CD14-positive monocyte (primary cell): ENCODE measurements at regions not wholly inside any gene's neighbourhood (a gene's known extent, or its start where the extent isn't known, plus 50 kb on each side); places are given as distances from the start of the nearest gene placed in this dataset.

ENCODE experiments used
- DNase-seq, 3 donors: peaks; one replicate each; pipeline ENCODE4 v3.0.0-alpha.2; 2011 to 2022
- H2AFZ ChIP-seq: 2 replicates; pipeline ENCODE4 v1.6.0; 2012; ENCODE audit warnings: mild to moderate bottlenecking, low read depth, low read length, inconsistent platforms; ENCODE audit not compliant: insufficient read depth, poor library complexity, severe bottlenecking
- H3K27ac ChIP-seq, 2 donors: 1 replicate in 1 of 2; 2 replicates in 1 of 2; pipeline ENCODE4 v1.5.1; 2012 to 2013; ENCODE audit warnings: low read length in 2 of 2, control low read depth in 1 of 2, inconsistent platforms in 1 of 2, low read depth in 1 of 2, mild to moderate bottlenecking in 1 of 2
- H3K27me3 ChIP-seq, 2 donors: one replicate each; pipeline versions ENCODE4 v1.6.0 to v1.6.1; 2011 to 2013; ENCODE audit warnings: low read length in 2 of 2; ENCODE audit not compliant: control insufficient read depth in 2 of 2, insufficient read depth in 2 of 2
- H3K36me3 ChIP-seq, 2 donors: replicated peaks in 1 of 2; 1 replicate in 1 of 2; 2 replicates in 1 of 2; pipeline versions ENCODE4 v1.5.1 to v1.6.1; 2012 to 2013; ENCODE audit warnings: low read length in 2 of 2, control low read depth in 1 of 2, inconsistent platforms in 1 of 2, mild to moderate bottlenecking in 1 of 2; ENCODE audit not compliant: insufficient read depth in 2 of 2, control insufficient read depth in 1 of 2
- H3K4me1 ChIP-seq, 2 donors: 1 replicate in 1 of 2; 2 replicates in 1 of 2; pipeline versions ENCODE4 v1.5.1 to v1.6.1; 2012 to 2013; ENCODE audit warnings: low read length in 2 of 2, control low read depth in 1 of 2, inconsistent platforms in 1 of 2, mild to moderate bottlenecking in 1 of 2, moderate library complexity in 1 of 2; ENCODE audit not compliant: insufficient read depth in 2 of 2, control insufficient read depth in 1 of 2
- H3K4me2 ChIP-seq: replicated peaks from 2 replicates; pipeline ENCODE3; 2012; ENCODE audit warnings: low read length, moderate library complexity, mild to moderate bottlenecking; ENCODE audit not compliant: poor library complexity, severe bottlenecking; ENCODE audit errors: extremely low read depth
- H3K4me3 ChIP-seq, 3 experiments: fragments of 200-600 bp in 1 of 3; sonication (generic) in 1 of 3; replicated peaks in 1 of 3; 1 replicate in 2 of 3; 2 replicates in 1 of 3; pipeline ENCODE4 v1.5.1; 2011 to 2013; ENCODE audit warnings: low read length in 3 of 3, mild to moderate bottlenecking in 3 of 3, control low read depth in 2 of 3, low read depth in 2 of 3, inconsistent platforms in 1 of 3, moderate library complexity in 1 of 3
- H3K79me2 ChIP-seq: 2 replicates; pipeline ENCODE4 v1.6.0; 2012; ENCODE audit warnings: mild to moderate bottlenecking, control low read depth, inconsistent platforms, low read length, moderate library complexity; ENCODE audit not compliant: insufficient read depth
- H3K9ac ChIP-seq: 2 replicates; pipeline ENCODE4 v1.6.0; 2017; ENCODE audit warnings: low read length, mild to moderate bottlenecking; ENCODE audit not compliant: insufficient read depth, poor library complexity, severe bottlenecking
- H3K9me3 ChIP-seq, 2 donors: replicated peaks in 1 of 2; 1 replicate in 1 of 2; 2 replicates in 1 of 2; pipeline versions ENCODE4 v1.5.1 to v1.6.1; 2012 to 2013; ENCODE audit warnings: low read length in 2 of 2, control low read depth in 1 of 2; ENCODE audit not compliant: control insufficient read depth in 1 of 2, insufficient read depth in 1 of 2
- H4K20me1 ChIP-seq: 2 replicates; pipeline ENCODE4 v1.6.0; 2012; ENCODE audit warnings: mild to moderate bottlenecking, low read length, control low read depth, moderate library complexity; ENCODE audit not compliant: insufficient read depth
- H3K27ac Mint-ChIP-seq, 7 donors: one replicate each; pipeline ENCODE4 v1.8.0; 2020; ENCODE audit warnings: mild to moderate bottlenecking in 7 of 7, mixed read lengths in 7 of 7, moderate library complexity in 6 of 7, inconsistent platforms in 2 of 7
- H3K27me3 Mint-ChIP-seq, 3 donors: one replicate each; pipeline ENCODE4 v1.8.0; 2021 to 2022; ENCODE audit warnings: low read depth in 3 of 3, mild to moderate bottlenecking in 3 of 3, mixed read lengths in 3 of 3, moderate library complexity in 3 of 3, inconsistent platforms in 1 of 3
- H3K36me3 Mint-ChIP-seq, 2 donors: one replicate each; pipeline ENCODE4 v1.8.0; 2020; ENCODE audit warnings: mixed read lengths in 2 of 2, inconsistent platforms in 1 of 2, mild to moderate bottlenecking in 1 of 2
- H3K4me1 Mint-ChIP-seq: one replicate; pipeline ENCODE4 v1.8.0; 2020; ENCODE audit warnings: mild to moderate bottlenecking, mixed read lengths
- H3K4me3 Mint-ChIP-seq, 2 donors: one replicate each; pipeline ENCODE4 v1.8.0; 2020; ENCODE audit warnings: mild to moderate bottlenecking in 2 of 2, mixed read lengths in 2 of 2, moderate library complexity in 1 of 2
- H3K9me3 Mint-ChIP-seq, 7 donors: one replicate each; pipeline ENCODE4 v1.8.0; 2020 to 2022; ENCODE audit warnings: mixed read lengths in 7 of 7, mild to moderate bottlenecking in 6 of 7, moderate library complexity in 6 of 7, inconsistent platforms in 2 of 7
- CTCF ChIP-seq: fragments of 200-600 bp; IDR thresholded peaks from one replicate; pipeline ENCODE4 v1.8.0; 2022; ENCODE audit warnings: antibody characterized with exemption, mild to moderate bottlenecking
- WGBS: methylation state at CpG from one replicate; pipeline ENCODE4 v1.1.5; 2013; ENCODE audit warnings: missing lambda C conversion rate; ENCODE audit not compliant: insufficient coverage; 5-methylcytosine and 5-hydroxymethylcytosine counted together
- intact Hi-C, 2 donors: fragments of 100-400 bp; cut with micrococcal nuclease; formaldehyde crosslinking; loops; one replicate each; pipeline versions ENCODE4 v1.15.0 to v1.15.1; 2023

GRCh38 chr9:21689854-21690253, 112.6 kb upstream of the MTAP start:
- no peak overlapping the region for H3K27ac Mint-ChIP-seq
- peaks cover 0 to 3% (median under 1%) of the 10 kb centered on the region in 7 donors for H3K9me3 Mint-ChIP-seq
- no peaks in the 10 kb centered on the region for H3K27me3 ChIP-seq
- H3K79me2 ChIP-seq = no peaks in the 10 kb centered on the region
- WGBS = no CpG with 5 or more reads among the region's 1 CpG
- peaks cover 0 to under 1% of the 10 kb centered on the region in 2 donors for H3K9me3 ChIP-seq
- H3K36me3 ChIP-seq = no peaks in the 10 kb centered on the region
- H3K36me3 Mint-ChIP-seq = no peaks in the 10 kb centered on the region
- no peak overlapping the region for H3K27ac ChIP-seq
- H3K27me3 Mint-ChIP-seq = peaks cover 2 to 4% (median 4%) of the 10 kb centered on the region in 3 donors
- H3K4me3 Mint-ChIP-seq = no peak overlapping the region
- DNase-seq = no peak
- H3K9ac ChIP-seq = no peak overlapping the region
- H3K4me2 ChIP-seq = no peak overlapping the region
- no peak for TF ChIP-seq CTCF
- no peaks in the 10 kb centered on the region for H4K20me1 ChIP-seq
- no peaks in the 10 kb centered on the region for H3K4me1 Mint-ChIP-seq
- no peaks in the 10 kb centered on the region for H3K4me1 ChIP-seq
- H2AFZ ChIP-seq = no peak overlapping the region
- intact Hi-C loops = no loop called here
- H3K4me3 ChIP-seq = no peak overlapping the region

- Histone ChIP-seq H3K36me3 (no peaks in the 10 kb centered on the region), H2AFZ (no peak overlapping the region), H3K27me3 (no peaks in the 10 kb centered on the region), H3K9ac (no peak overlapping the region), H3K4me2 (no peak overlapping the region), H3K27ac (no peak overlapping the region), H3K4me3 (no peak overlapping the region), H3K9me3 (peaks cover 1 to 8% of the 10 kb centered on the region in 2 donors), H4K20me1 (no peaks in the 10 kb centered on the region), H3K4me1 (no peaks in the 10 kb centered on the region), H3K79me2 (no peaks in the 10 kb centered on the region)
- no peaks in the 10 kb centered on the region for H3K4me1 Mint-ChIP-seq
- no peak for TF ChIP-seq CTCF
- no peaks in the 10 kb centered on the region for H3K36me3 Mint-ChIP-seq
- no peak overlapping the region for H3K4me3 Mint-ChIP-seq
- DNase-seq = no peak
- H3K27ac Mint-ChIP-seq = no peak overlapping the region
- WGBS = no CpG with 5 or more reads among the region's 3 CpGs
- H3K27me3 Mint-ChIP-seq = peaks cover 2 to 7% (median 4%) of the 10 kb centered on the region in 3 donors
- peaks cover 4 to 7% (median 5%) of the 10 kb centered on the region in 7 donors for H3K9me3 Mint-ChIP-seq
- intact Hi-C loops = no loop called here
Measured at GRCh38 chr9:21690561-21690960, 111.9 kb upstream of the MTAP start.
